Cardiac muscle cell (in vitro differentiated cells and primary cell): ENCODE measurements at regions not wholly inside any gene's neighbourhood (a gene's known extent, or its start where the extent isn't known, plus 50 kb on each side); places are given as distances from the start of the nearest gene placed in this dataset.

Source experiments
- DNase-seq, 2 donors: peaks; one replicate each; pipeline versions ENCODE4 v3.0.0 to v3.0.0-alpha.2; 2010 to 2017; ENCODE audit warnings: low read depth in 1 of 2, low spot score in 1 of 2
- H3K27ac ChIP-seq: fragments of 200-600 bp; sonication (generic); 2 replicates; pipeline ENCODE4 v1.5.1; 2016
- H3K27me3 ChIP-seq: fragments of 200-600 bp; sonication (generic); 2 replicates; pipeline ENCODE4 v1.6.0; 2016; ENCODE audit warnings: control low read depth
- H3K36me3 ChIP-seq: fragments of 200-600 bp; sonication (generic); 2 replicates; pipeline ENCODE4 v1.5.1; 2016; ENCODE audit warnings: control low read depth
- H3K4me1 ChIP-seq: fragments of 200-600 bp; sonication (generic); 2 replicates; pipeline ENCODE4 v1.8.1; 2017; ENCODE audit warnings: low read depth, mild to moderate bottlenecking, mixed run types
- H3K4me3 ChIP-seq: fragments of 200-600 bp; sonication (generic); 2 replicates; pipeline ENCODE4 v1.5.1; 2016; ENCODE audit warnings: mild to moderate bottlenecking
- H3K9me3 ChIP-seq: fragments of 200-600 bp; sonication (generic); 2 replicates; pipeline ENCODE4 v1.5.1; 2017; ENCODE audit warnings: low read depth, mild to moderate bottlenecking, control low read depth
- CTCF ChIP-seq: IDR thresholded peaks from 2 replicates; pipeline ENCODE4 v1.5.1; 2012; ENCODE audit warnings: low read depth, mild to moderate bottlenecking, low read length

- no peaks in the 10 kb centered on the region for H3K27me3 ChIP-seq
- no peak overlapping the region for H3K27ac ChIP-seq
- no peaks in the 10 kb centered on the region for H3K9me3 ChIP-seq
- H3K4me3 ChIP-seq = no peak overlapping the region
- no peaks in the 10 kb centered on the region for H3K4me1 ChIP-seq
- TF ChIP-seq CTCF = no peak
- no peaks in the 10 kb centered on the region for H3K36me3 ChIP-seq
- DNase-seq = no peak
These were observed 512.3 kb upstream of the RAB6C start for GRCh38 chr2:129467012-129467779.

- no peaks in the 10 kb centered on the region for H3K4me1 ChIP-seq
- no peaks in the 10 kb centered on the region for H3K27me3 ChIP-seq
- no peak overlapping the region for H3K4me3 ChIP-seq
- no peak overlapping the region for H3K27ac ChIP-seq
- no peaks in the 10 kb centered on the region for H3K36me3 ChIP-seq
- no peaks in the 10 kb centered on the region for H3K9me3 ChIP-seq
- no peak for DNase-seq
- TF ChIP-seq CTCF = no peak
These were observed 511.5 kb upstream of the RAB6C start for GRCh38 chr2:129467941-129468340.

- Histone ChIP-seq H3K27ac (no peak overlapping the region), H3K4me3 (no peak overlapping the region), H3K4me1 (no peaks in the 10 kb centered on the region), H3K36me3 (no peaks in the 10 kb centered on the region), H3K27me3 (no peaks in the 10 kb centered on the region), H3K9me3 (no peaks in the 10 kb centered on the region)
- DNase-seq = no peak
- no peak for TF ChIP-seq CTCF
These were observed 510.6 kb upstream of the RAB6C start for GRCh38 chr2:129468879-129469278.

- no peaks in the 10 kb centered on the region for H3K4me1 ChIP-seq
- H3K4me3 ChIP-seq = no peak overlapping the region
- no peak for DNase-seq
- H3K27me3 ChIP-seq = no peaks in the 10 kb centered on the region
- H3K36me3 ChIP-seq = no peaks in the 10 kb centered on the region
- no peaks in the 10 kb centered on the region for H3K9me3 ChIP-seq
- TF ChIP-seq CTCF = no peak
- no peak overlapping the region for H3K27ac ChIP-seq
These were observed 510.1 kb upstream of the RAB6C start for GRCh38 chr2:129469389-129469788.

- no peak for DNase-seq
- no peak overlapping the region for H3K27ac ChIP-seq
- no peaks in the 10 kb centered on the region for H3K36me3 ChIP-seq
- no peaks in the 10 kb centered on the region for H3K27me3 ChIP-seq
- H3K9me3 ChIP-seq = no peaks in the 10 kb centered on the region
- no peaks in the 10 kb centered on the region for H3K4me1 ChIP-seq
- TF ChIP-seq CTCF = no peak
- H3K4me3 ChIP-seq = no peak overlapping the region
These were observed 509.6 kb upstream of the RAB6C start for GRCh38 chr2:129469871-129470270.
